ENCODE measurements at regions not wholly inside any gene's neighbourhood (a gene's known extent, or its start where the extent isn't known, plus 50 kb on each side); places are given as distances from the start of the nearest gene placed in this dataset.

DNA sequence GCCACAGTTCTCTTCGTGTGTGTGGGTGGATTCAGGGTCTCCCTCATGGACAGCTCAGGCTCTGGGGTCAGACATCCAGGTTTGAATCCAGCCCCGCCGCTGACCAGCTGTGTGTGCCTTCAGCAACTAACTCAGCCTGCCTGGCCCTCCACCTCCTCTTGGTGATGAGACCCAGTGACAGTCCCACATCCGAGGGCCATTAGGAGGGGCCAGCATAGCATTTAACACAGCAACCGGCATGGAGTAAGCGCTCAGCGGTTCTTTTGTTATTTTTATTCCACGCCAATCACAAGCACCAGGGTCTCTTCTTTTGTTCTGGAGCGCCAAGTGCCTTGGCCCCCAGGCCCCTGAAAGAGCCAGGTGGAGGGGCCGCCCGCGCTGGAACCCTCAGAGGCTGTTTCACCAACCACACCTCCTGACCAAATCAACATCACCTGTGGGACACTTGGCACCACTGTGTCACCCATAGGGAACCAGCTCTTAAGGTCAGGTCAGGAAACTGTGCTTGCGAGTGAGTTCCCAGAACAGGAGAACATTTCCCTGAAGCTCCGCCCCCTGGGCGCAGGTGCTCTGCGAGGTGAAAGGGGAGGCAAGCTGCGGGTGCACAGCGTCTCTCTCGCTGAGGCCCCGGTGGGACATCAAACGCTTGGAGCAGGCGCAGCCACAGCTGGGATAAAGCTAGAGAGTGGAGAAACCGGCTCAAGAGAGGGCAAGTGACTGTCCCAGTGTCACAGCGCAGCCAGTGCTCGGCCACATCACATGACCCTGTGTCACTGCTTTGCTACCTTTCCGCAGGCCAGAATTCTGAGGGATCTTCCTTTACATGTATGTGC, 311.3 kb downstream of the UACA start:
- H3K4me3 Mint-ChIP-seq: no peak overlapping the region
- DNase-seq (ENCODE audit: low spot score in 2 of 2) (no peak), ATAC-seq (ENCODE audit: low read depth) (no peak)
- H3K27me3 Mint-ChIP-seq: peaks cover 12% of the 10 kb centered on the region
- peaks cover 21% of the 10 kb centered on the region for H3K4me1 Mint-ChIP-seq
- H3K9me3 Mint-ChIP-seq: no peaks in the 10 kb centered on the region
- no peaks in the 10 kb centered on the region for H3K36me3 Mint-ChIP-seq
- no peak overlapping the region for H3K27ac Mint-ChIP-seq

- Mint-ChIP-seq H3K4me3 (no peak overlapping the region), H3K9me3 (no peaks in the 10 kb centered on the region), H3K4me1 (peaks cover 21% of the 10 kb centered on the region), H3K36me3 (no peaks in the 10 kb centered on the region), H3K27ac (no peak overlapping the region), H3K27me3 (peaks cover 13% of the 10 kb centered on the region)
- DNase-seq (ENCODE audit: low spot score in 2 of 2) (no peak), ATAC-seq (ENCODE audit: low read depth) (no peak)
These were observed 313.3 kb downstream of the UACA start for GRCh38 chr15:70450142-70450443.

- Mint-ChIP-seq H3K36me3 (no peaks in the 10 kb centered on the region), H3K9me3 (no peaks in the 10 kb centered on the region), H3K4me1 (peaks cover 22% of the 10 kb centered on the region), H3K27ac (no peak overlapping the region), H3K27me3 (peaks cover 13% of the 10 kb centered on the region), H3K4me3 (peak overlapping the region; percentile 30)
- no peak for DNase-seq (ENCODE audit: low spot score in 2 of 2)
- no peak for ATAC-seq (ENCODE audit: low read depth)
These were observed 313.8 kb downstream of the UACA start for GRCh38 chr15:70449311-70450141.

GRCh38 chr15:70447928-70448698, 315.2 kb downstream of the UACA start:
- Mint-ChIP-seq H3K27me3 (peaks cover 13% of the 10 kb centered on the region), H3K9me3 (no peaks in the 10 kb centered on the region), H3K4me1 (peaks cover 27% of the 10 kb centered on the region), H3K27ac (peak overlapping the region; percentile 28), H3K36me3 (no peaks in the 10 kb centered on the region), H3K4me3 (peak overlapping the region; percentile 37)
- peak; percentile 89 for ATAC-seq (ENCODE audit: low read depth)
- peak; percentile 26 to 38 for DNase-seq (ENCODE audit: low spot score in 2 of 2)

DNA sequence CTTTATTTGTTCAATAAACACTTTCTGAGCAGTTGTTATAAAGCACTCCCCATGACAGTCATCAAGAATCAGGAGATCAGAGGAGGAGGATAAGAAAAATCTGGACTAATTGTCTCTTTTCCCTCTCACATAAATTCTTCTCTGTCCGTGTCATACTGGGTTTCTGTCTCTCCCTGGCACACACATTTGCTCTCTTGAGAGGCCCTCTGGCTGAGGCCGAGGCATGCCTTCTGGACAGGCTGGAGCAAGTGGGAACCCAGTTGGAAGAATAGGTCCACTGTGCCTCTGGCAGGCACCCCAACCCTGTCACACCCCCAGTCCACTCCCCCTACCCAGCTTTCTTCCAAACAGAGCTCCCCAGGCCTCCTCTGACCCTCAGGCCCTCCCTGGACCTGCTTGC, 315.8 kb downstream of the UACA start:
- DNase-seq (ENCODE audit: low spot score in 2 of 2) (no peak), ATAC-seq (ENCODE audit: low read depth) (no peak)
- no peaks in the 10 kb centered on the region for H3K9me3 Mint-ChIP-seq
- peaks cover 13% of the 10 kb centered on the region for H3K27me3 Mint-ChIP-seq
- H3K4me1 Mint-ChIP-seq: peaks cover 27% of the 10 kb centered on the region
- peak overlapping the region; percentile 28 for H3K27ac Mint-ChIP-seq
- H3K36me3 Mint-ChIP-seq: no peaks in the 10 kb centered on the region
- H3K4me3 Mint-ChIP-seq: peak overlapping the region; percentile 37

GRCh38 chr15:70447081-70447480, 316.3 kb downstream of the UACA start:
- Mint-ChIP-seq H3K4me1 (peaks cover 27% of the 10 kb centered on the region), H3K27ac (no peak overlapping the region), H3K27me3 (peaks cover 15% of the 10 kb centered on the region), H3K36me3 (no peaks in the 10 kb centered on the region), H3K9me3 (no peaks in the 10 kb centered on the region), H3K4me3 (no peak overlapping the region)
- DNase-seq (ENCODE audit: low spot score in 2 of 2): no peak
- no peak for ATAC-seq (ENCODE audit: low read depth)

DNA sequence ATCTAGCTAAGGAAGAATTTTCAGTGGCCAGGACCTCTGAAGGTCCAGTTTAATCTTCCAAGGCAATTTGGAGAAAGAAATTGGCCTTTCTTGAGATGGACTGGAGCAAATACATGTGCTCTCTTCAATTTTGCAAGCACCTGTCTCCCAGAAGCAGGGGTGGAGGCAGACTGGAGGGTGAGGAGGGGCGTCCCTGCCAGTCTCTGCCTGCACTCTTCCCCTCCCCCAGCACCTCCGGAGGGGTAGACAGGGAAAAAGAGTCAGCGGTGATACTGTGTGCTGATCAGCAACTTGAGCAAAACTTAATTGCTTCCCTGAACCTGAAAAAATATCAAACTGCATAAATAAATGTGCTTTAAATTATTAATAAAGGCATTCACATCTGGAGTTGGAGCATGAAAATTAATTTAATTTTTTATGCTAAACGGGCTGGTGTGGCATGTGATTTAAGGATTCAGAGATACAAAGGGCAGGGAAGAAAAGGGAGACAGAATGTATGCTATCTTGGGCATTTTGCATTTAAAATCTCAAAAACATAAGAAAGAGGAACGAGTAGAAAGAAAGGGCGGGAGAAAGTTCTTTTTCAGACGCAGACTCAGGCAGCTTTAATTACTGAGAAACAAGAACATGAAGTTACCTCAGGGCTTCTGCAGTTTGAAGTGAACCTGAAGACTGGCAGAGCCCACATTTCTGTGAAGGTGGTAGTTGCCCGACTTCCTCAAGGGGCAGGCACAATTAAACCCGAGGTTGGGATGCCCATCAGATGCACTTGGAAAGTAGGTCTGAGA, 319.7 kb downstream of the UACA start:
- Mint-ChIP-seq H3K27me3 (peaks cover 12% of the 10 kb centered on the region), H3K9me3 (no peaks in the 10 kb centered on the region), H3K4me3 (no peak overlapping the region), H3K4me1 (peaks cover 21% of the 10 kb centered on the region), H3K36me3 (no peaks in the 10 kb centered on the region), H3K27ac (no peak overlapping the region)
- ATAC-seq (ENCODE audit: low read depth) (no peak), DNase-seq (ENCODE audit: low spot score in 2 of 2) (no peak)

DNA sequence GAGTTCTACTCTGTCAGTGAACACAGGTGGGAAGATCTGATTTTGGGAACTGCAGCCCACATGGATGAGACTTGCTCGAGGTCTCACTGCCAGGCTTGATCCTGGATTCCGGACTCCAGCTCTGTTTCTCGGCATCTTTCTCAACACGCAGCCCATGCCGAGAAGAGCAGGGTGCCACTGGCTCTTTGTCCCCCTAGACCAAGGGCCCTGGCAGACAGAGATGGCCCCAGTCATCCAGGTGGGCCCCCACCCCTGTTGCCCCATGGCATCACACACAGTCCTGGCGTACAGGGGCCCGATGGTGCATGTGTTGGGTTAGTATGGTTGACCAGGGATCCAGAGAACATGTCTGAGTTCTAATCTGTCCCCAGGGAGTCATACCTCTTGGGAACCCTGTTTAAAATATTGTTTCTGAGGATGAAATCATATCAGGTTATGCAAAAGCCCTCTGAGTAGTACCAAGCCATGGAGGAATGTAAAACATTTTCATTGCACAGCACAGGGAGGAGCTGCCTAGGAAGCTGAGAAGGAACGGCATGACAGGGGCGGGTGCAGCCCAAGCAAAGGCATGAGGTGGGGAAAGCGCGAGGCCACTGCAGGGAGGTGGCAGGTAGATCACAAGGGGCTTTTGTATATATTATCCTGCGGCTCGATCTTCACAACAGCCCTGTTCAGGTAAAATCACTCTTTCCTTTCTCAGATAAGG, 320.6 kb downstream of the UACA start:
- no peak overlapping the region for H3K4me3 Mint-ChIP-seq
- no peaks in the 10 kb centered on the region for H3K9me3 Mint-ChIP-seq
- H3K27ac Mint-ChIP-seq: no peak overlapping the region
- DNase-seq (ENCODE audit: low spot score in 2 of 2) (no peak), ATAC-seq (ENCODE audit: low read depth) (no peak)
- H3K27me3 Mint-ChIP-seq: peaks cover 8% of the 10 kb centered on the region
- H3K4me1 Mint-ChIP-seq: peaks cover 15% of the 10 kb centered on the region
- H3K36me3 Mint-ChIP-seq: no peaks in the 10 kb centered on the region

- H3K36me3 Mint-ChIP-seq: no peaks in the 10 kb centered on the region
- ATAC-seq (ENCODE audit: low read depth) (no peak), DNase-seq (ENCODE audit: low spot score in 2 of 2) (no peak)
- H3K27ac Mint-ChIP-seq: no peak overlapping the region
- peaks cover 12% of the 10 kb centered on the region for H3K4me1 Mint-ChIP-seq
- H3K9me3 Mint-ChIP-seq: no peaks in the 10 kb centered on the region
- no peak overlapping the region for H3K4me3 Mint-ChIP-seq
- peaks cover 8% of the 10 kb centered on the region for H3K27me3 Mint-ChIP-seq
These were observed 321.1 kb downstream of the UACA start for GRCh38 chr15:70442211-70442610.

DNA sequence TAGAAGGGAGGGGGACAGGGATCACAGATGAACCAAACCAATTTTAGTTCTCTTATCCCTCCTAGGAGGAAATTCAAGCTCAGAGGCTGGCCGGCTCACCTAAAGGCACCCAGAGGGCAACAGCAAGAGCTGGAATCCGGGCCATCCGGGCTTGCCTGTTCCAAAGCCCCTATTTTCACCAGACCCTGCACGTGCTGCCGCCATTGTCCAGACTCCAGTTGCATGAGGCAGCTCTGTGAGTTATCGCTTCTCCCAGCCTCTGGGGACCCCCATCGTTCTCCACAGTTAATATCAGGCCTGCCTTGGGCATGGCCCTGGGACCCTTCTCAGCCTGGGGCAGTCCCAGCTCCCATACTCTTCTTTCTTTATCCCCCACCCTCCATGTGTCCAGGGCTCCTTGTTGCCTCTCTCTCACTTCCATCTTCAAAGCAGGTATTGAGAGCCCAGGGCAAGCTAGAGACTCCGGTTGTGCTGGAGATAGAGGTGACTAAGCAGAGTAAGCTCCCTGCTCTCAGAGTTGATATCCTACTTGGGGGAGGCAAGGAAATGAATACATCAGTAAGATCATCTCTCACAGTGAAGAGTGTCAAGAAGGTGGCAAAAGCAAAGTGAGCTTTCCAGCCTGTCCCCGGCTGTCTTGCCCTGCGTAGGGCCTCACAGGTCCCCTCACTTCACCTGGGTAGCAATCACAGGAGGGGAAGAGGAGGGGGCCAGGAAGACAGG, 322.8 kb downstream of the UACA start:
- Mint-ChIP-seq H3K9me3 (no peaks in the 10 kb centered on the region), H3K4me1 (peaks cover 19% of the 10 kb centered on the region), H3K4me3 (no peak overlapping the region), H3K27me3 (peaks cover 6% of the 10 kb centered on the region), H3K27ac (no peak overlapping the region), H3K36me3 (no peaks in the 10 kb centered on the region)
- ATAC-seq (ENCODE audit: low read depth): no peak
- no peak for DNase-seq (ENCODE audit: low spot score in 2 of 2)

DNA sequence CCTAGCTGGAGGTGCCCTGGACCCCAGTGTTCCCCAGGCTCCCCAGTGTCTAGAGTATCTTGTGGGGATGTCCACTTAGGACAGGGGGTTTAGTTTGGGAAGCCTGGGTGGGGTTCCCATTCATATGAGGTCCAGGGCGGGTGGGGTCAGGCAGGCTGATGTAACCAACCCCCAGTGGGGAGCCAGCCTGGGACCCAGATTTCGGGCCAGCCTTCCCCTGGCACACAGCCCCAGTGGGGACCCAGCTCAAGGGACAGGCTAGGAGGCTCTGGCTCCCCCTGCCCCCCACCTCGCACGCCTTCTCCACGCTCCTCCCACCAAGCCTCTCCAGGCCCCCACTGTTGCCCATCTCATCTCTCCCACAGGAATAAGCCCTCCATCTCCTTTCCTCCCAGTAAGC, 323.5 kb downstream of the UACA start:
- H3K27ac Mint-ChIP-seq: no peak overlapping the region
- no peaks in the 10 kb centered on the region for H3K9me3 Mint-ChIP-seq
- ATAC-seq (ENCODE audit: low read depth) (no peak), DNase-seq (ENCODE audit: low spot score in 2 of 2) (no peak)
- H3K27me3 Mint-ChIP-seq: peaks cover 6% of the 10 kb centered on the region
- no peak overlapping the region for H3K4me3 Mint-ChIP-seq
- no peaks in the 10 kb centered on the region for H3K36me3 Mint-ChIP-seq
- H3K4me1 Mint-ChIP-seq: peaks cover 25% of the 10 kb centered on the region

DNA sequence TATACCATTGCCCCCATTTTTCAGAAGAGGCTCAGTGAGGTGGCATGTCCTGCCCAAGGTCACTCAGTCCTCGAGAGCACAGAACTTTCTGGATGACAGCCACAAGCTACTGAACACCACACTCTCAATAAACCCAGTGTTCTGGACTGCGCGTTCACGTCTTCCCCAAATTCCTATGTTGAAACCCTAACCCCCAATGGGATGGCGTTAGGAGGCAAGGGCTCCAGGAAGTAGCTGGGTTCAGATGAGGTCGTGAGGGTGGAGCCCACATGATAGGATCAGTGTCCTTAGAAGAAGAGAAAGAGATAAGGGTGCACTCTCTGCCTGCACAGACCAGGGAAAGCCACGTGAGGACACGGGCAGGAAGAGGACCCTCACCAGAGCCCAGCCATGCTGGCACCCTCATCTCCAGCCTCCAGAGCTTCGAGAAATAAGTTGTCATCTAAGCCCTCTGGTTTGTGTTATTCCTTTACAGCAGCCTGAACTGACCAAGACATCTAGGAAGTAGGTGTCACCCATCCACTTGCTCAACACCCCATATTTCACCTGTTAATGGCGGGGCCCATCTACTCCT, 324.0 kb downstream of the UACA start:
- H3K36me3 Mint-ChIP-seq: no peaks in the 10 kb centered on the region

More for the DNA sequence above, 324.0 kb downstream of the UACA start:
- Mint-ChIP-seq H3K4me3 (no peak overlapping the region), H3K27me3 (peaks cover 6% of the 10 kb centered on the region), H3K4me1 (peaks cover 27% of the 10 kb centered on the region), H3K9me3 (no peaks in the 10 kb centered on the region), H3K27ac (no peak overlapping the region)
- DNase-seq (ENCODE audit: low spot score in 2 of 2) (no peak), ATAC-seq (ENCODE audit: low read depth) (no peak)
